G401 (cell line): ENCODE measurements at regions not wholly inside any gene's neighbourhood (a gene's known extent, or its start where the extent isn't known, plus 50 kb on each side); places are given as distances from the start of the nearest gene placed in this dataset.

Experiments used
- DNase-seq: peaks from one replicate; pipeline ENCODE4 v3.0.0-alpha.2; 2015; ENCODE audit warnings: low spot score
- in situ Hi-C: cut with HindIII; loops from 2 replicates; pipeline ENCODE4 v1.10.0; 2016; ENCODE audit warnings: low sequenced_read_pairs, mixed read lengths

DNA sequence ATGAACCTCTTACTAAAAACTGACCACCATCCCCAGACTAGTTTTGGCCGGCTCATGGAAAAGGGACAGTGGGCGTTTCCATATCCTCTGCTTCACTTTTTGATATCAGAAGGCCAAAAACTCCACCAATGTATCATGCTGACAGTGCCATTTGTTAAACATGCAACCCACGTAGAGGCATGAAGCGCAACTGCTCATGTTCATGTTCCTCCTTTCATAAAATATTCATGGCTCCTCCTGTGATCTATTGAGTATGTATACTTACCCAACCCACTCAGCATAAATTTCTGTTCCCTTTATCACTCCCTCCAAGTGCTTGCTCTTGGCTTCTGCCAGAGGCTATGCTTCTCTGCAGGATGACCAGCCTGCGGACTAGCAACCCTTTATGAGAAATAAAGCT is 58.7 kb upstream of the TGFBR2 start:
- no peak for DNase-seq
- in situ Hi-C loops: no loop called here

GRCh38 chr3:30548600-30548999 is 57.8 kb upstream of the TGFBR2 start:
- no peak for DNase-seq

GRCh38 chr3:30549600-30549999 is 56.8 kb upstream of the TGFBR2 start:
- DNase-seq: no peak
- in situ Hi-C loops: no loop called here

More at GRCh38 chr3:30548600-30548999, 57.8 kb upstream of the TGFBR2 start:
- in situ Hi-C loops: no loop called here

GRCh38 chr3:30550246-30550645 is 56.2 kb upstream of the TGFBR2 start:
- in situ Hi-C loops: no loop called here

GRCh38 chr3:30551266-30551665 is 55.1 kb upstream of the TGFBR2 start:
- no peak for DNase-seq
- in situ Hi-C loops: no loop called here

More at GRCh38 chr3:30550246-30550645, 56.2 kb upstream of the TGFBR2 start:
- no peak for DNase-seq

GRCh38 chr3:30551927-30552326 is 54.5 kb upstream of the TGFBR2 start:
- no peak for DNase-seq
- in situ Hi-C loops: no loop called here

DNA sequence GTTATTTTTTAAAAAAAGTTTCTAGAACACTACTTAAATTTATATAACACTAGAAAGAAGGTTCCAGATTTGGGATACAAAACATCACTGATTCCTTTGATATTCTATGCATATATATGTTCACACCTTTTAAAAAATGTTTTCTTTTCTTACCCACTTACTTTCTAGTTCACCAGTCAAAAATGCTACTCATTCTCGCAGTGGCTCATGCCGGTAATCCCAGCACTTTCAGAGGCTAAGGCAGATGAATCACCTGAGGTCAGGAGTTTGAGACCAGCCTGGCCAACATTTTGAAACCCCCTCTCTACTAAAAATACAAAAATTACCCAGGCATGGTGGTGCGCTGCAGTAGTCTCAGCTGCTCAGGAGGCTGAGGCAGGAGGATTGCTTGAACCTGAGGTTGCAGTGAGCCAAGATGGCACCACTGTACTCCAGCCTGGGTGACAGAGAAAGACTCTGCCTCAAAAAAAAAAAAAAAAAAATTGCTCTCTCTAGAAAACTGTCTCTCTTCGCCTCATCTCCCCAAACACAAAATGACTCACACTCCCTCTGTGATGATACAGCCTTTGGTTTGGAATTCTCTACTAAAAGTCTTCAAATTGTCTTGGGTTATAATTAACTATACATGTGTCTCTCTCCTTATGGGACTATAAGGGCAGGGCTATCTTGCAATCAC is 52.6 kb upstream of the TGFBR2 start:
- in situ Hi-C loops: no loop called here
- DNase-seq: no peak

- in situ Hi-C loops: no loop called here
- no peak for DNase-seq
Observed at GRCh38 chr3:30554317-30554690, 52.1 kb upstream of the TGFBR2 start.

- in situ Hi-C loops: no loop called here
Observed at GRCh38 chr3:30555968-30556367, 50.4 kb upstream of the TGFBR2 start.

More at GRCh38 chr3:30555968-30556367, 50.4 kb upstream of the TGFBR2 start:
- no peak for DNase-seq
